ENCODE measurements at regions not wholly inside any gene's neighbourhood (a gene's known extent, or its start where the extent isn't known, plus 50 kb on each side); places are given as distances from the start of the nearest gene placed in this dataset.

- no CpG with 5 or more reads among the region's 5 CpGs for WGBS (ENCODE audit: insufficient coverage, low lambda C conversion rate)
Observed at GRCh38 chr21:36627242-36627641, 71.7 kb upstream of the SIM2 start.

DNA sequence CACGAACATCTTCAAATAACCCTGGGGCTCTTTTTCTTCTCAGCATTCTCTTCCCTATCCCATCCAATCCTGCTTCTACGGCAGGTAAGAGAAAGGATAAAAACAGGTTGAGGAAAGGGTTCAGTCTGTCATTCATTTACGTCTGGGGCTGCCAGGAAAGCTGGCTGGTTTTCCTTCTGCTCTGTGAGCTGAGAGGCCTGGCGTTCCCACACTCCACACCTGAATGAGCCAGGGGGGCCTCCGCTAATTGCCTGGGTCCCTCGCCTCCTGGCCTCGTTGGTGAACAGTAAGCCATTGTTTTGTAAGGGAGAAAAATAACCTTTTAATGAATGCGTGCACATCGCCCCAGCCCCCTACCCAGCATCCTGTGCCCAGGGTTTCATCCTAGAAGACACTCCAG is 70.8 kb upstream of the SIM2 start:
- no peak overlapping the region for H3K4me3 ChIP-seq (ENCODE audit: low read length)
- peaks cover 29% of the 10 kb centered on the region for H3K27me3 ChIP-seq (ENCODE audit: control insufficient read depth, insufficient read depth, low read length)
- H3K9me3 ChIP-seq (ENCODE audit: control insufficient read depth, low read depth, low read length) = no peaks in the 10 kb centered on the region
- H3K4me1 ChIP-seq (ENCODE audit: control insufficient read depth, insufficient read depth, low read length) = no peaks in the 10 kb centered on the region
- no peaks in the 10 kb centered on the region for H3K36me3 ChIP-seq (ENCODE audit: control insufficient read depth, insufficient read depth, low read length)
- H3K27ac ChIP-seq (ENCODE audit: low read length) = no peak overlapping the region
- 100% methylated on average over 1 of the region's 9 CpGs for WGBS (ENCODE audit: insufficient coverage, low lambda C conversion rate)
- no peak for DNase-seq

More at GRCh38 chr21:36627242-36627641, 71.7 kb upstream of the SIM2 start:
- Histone ChIP-seq H3K27me3 (ENCODE audit: control insufficient read depth, insufficient read depth, low read length) (peaks cover 22% of the 10 kb centered on the region), H3K4me1 (ENCODE audit: control insufficient read depth, insufficient read depth, low read length) (no peaks in the 10 kb centered on the region), H3K27ac (ENCODE audit: low read length) (no peak overlapping the region), H3K9me3 (ENCODE audit: control insufficient read depth, low read depth, low read length) (no peaks in the 10 kb centered on the region), H3K4me3 (ENCODE audit: low read length) (no peak overlapping the region), H3K36me3 (ENCODE audit: control insufficient read depth, insufficient read depth, low read length) (no peaks in the 10 kb centered on the region)
- DNase-seq = no peak

DNA sequence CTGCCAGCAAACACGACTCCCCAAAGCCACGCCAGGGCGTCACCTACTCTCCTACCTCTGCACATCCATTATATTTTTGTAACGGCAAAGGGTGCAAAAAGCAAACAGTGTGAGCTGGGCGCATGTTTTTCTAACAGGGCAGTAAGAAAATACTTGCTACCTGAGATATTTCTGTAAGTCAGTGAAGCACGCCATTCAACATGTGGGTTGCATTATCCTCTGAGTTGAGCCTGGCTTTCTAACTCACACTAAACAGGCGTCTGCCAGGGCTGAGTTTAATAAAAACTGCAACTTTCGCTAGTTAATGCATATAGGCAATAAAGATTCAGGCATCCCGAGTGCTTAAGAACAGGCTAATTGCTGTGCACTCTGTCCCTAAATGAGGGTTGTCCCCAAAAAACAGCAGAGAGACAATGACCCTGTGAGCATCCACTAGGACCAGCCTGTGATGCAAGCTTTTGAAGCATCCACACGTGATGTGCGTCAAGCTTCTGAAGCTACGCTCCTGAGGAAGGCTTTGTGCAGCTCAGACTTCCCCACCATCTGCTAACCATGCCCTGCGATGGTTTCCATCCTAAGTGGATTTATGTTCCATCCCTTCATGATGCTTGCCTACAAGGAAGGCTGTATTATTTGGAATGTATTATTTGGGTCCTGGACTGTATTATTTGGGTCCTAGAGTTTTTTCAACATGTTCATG is 70.0 kb upstream of the SIM2 start:
- no peak for DNase-seq
- Histone ChIP-seq H3K27ac (ENCODE audit: low read length) (no peak overlapping the region), H3K9me3 (ENCODE audit: control insufficient read depth, low read depth, low read length) (no peaks in the 10 kb centered on the region), H3K4me3 (ENCODE audit: low read length) (no peak overlapping the region), H3K36me3 (ENCODE audit: control insufficient read depth, insufficient read depth, low read length) (no peaks in the 10 kb centered on the region), H3K27me3 (ENCODE audit: control insufficient read depth, insufficient read depth, low read length) (peaks cover 32% of the 10 kb centered on the region), H3K4me1 (ENCODE audit: control insufficient read depth, insufficient read depth, low read length) (no peaks in the 10 kb centered on the region)
- WGBS (ENCODE audit: insufficient coverage, low lambda C conversion rate) = 100% methylated on average over 1 of the region's 13 CpGs

DNA sequence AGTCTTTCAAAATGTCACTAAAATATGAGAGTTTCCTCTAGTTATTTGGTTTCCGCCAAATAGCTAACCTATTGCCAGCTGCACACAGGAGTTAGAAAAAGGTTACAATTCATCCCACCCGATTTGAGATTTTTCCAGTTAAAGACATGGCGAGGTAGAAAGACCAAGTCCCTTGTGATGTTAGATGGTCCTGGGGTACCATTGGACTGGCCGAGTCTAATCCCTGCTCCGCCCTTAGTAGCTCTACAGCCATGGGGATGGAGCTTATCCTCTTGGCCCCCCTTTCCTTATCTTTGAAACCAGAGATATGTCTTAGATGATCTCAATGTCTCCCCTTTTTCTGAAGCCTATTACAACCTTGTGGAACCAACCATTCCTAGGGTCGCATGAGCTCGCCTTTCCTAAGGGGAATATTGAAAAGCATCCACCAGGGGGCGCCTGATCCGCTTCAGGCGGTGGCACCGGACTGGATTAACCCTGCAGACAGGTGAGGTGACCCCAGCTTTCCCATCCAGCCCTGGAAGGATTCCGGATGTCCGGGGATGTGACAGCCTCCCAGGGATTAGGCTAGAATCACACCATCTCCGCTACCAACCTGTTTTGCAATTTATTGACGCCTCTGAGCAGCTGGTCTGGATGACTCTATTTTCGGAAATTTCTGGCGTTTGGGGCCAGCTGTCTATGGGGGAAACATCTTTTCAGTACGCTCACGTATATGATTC is 68.3 kb upstream of the SIM2 start:
- no peak overlapping the region for H3K4me3 ChIP-seq (ENCODE audit: low read length)
- DNase-seq = peak; percentile 13 to 20
- no CpG with 5 or more reads among the region's 19 CpGs for WGBS (ENCODE audit: insufficient coverage, low lambda C conversion rate)

DNA sequence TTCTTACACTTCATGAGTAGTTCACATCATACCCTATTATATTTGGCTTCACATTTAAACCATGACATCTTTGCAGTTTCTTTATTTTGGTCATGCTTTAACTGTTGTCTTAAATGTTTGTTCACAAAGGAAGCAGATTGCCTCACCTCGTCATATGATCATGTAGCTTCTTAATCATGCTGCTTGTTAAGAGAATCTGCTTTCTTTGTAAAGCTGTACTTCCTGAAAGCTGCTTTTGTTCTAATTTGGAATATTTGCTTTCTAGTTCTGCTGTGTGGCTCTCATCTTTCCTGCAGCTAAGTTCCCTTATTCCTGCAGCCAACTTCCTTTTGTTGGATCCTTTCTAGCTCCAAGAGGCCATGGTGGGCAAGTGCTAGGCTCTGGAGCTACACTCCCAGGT is 62.9 kb upstream of the SIM2 start:
- no peak overlapping the region for H3K4me3 ChIP-seq (ENCODE audit: low read length)
- H3K27me3 ChIP-seq (ENCODE audit: control insufficient read depth, insufficient read depth, low read length) = peaks cover 28% of the 10 kb centered on the region
- H3K27ac ChIP-seq (ENCODE audit: low read length) = no peak overlapping the region
- H3K9me3 ChIP-seq (ENCODE audit: control insufficient read depth, low read depth, low read length) = no peaks in the 10 kb centered on the region
- no peaks in the 10 kb centered on the region for H3K36me3 ChIP-seq (ENCODE audit: control insufficient read depth, insufficient read depth, low read length)
- WGBS (ENCODE audit: insufficient coverage, low lambda C conversion rate) = no CpG with 5 or more reads among the region's 1 CpG
- peaks cover 7% of the 10 kb centered on the region for H3K4me1 ChIP-seq (ENCODE audit: control insufficient read depth, insufficient read depth, low read length)
- DNase-seq = no peak

More for the DNA sequence above, 68.3 kb upstream of the SIM2 start:
- Histone ChIP-seq H3K36me3 (ENCODE audit: control insufficient read depth, insufficient read depth, low read length) (no peaks in the 10 kb centered on the region), H3K9me3 (ENCODE audit: control insufficient read depth, low read depth, low read length) (no peaks in the 10 kb centered on the region), H3K27me3 (ENCODE audit: control insufficient read depth, insufficient read depth, low read length) (peaks cover 32% of the 10 kb centered on the region), H3K4me1 (ENCODE audit: control insufficient read depth, insufficient read depth, low read length) (no peaks in the 10 kb centered on the region), H3K27ac (ENCODE audit: low read length) (no peak overlapping the region)

DNA sequence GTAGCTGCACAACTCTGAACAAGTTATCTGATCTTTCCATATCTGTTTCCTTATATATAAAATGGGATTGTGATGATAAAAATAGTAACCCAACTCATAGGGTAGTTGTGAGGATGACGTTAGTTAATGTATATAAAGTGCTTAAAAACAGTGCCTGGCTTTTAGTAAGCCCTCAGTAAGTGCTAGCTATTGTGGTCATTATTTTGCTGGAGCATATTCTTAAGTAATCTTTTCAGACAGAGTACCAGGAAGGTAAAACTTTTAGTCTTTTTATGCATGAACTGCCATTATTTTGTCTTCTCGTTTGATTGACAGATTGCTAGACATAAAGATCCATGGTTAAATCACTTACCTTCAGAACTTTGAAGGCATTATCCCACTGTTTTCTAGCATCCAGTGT is 62.5 kb upstream of the SIM2 start:
- H3K36me3 ChIP-seq (ENCODE audit: control insufficient read depth, insufficient read depth, low read length) = no peaks in the 10 kb centered on the region
- WGBS (ENCODE audit: insufficient coverage, low lambda C conversion rate) = no CpG with 5 or more reads among the region's 2 CpGs
- H3K4me1 ChIP-seq (ENCODE audit: control insufficient read depth, insufficient read depth, low read length) = peaks cover 7% of the 10 kb centered on the region
- H3K27me3 ChIP-seq (ENCODE audit: control insufficient read depth, insufficient read depth, low read length) = peaks cover 29% of the 10 kb centered on the region
- no peak for DNase-seq
- no peak overlapping the region for H3K4me3 ChIP-seq (ENCODE audit: low read length)
- H3K27ac ChIP-seq (ENCODE audit: low read length) = no peak overlapping the region
- no peaks in the 10 kb centered on the region for H3K9me3 ChIP-seq (ENCODE audit: control insufficient read depth, low read depth, low read length)

DNA sequence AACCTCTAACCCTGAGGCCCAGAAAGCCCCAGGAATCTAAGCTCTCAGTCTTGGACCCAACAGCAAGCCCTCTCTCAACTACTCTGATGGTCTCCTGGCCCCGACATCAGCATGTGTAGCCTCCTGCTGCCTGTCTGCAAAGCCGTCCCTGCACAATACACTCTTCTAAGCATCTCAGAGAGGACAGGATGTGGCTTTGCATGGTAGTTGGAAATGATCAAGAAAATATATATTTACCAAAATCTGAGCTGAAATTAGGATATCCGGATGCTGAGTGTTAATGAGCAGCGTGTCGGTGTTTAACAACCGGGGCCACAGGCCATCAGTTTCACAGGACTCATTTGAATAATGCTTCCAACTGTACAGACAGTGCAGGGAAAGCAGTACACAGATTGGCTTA is 59.1 kb upstream of the SIM2 start:
- no CpG with 5 or more reads among the region's 6 CpGs for WGBS (ENCODE audit: insufficient coverage, low lambda C conversion rate)
- H3K9me3 ChIP-seq (ENCODE audit: control insufficient read depth, low read depth, low read length) = no peaks in the 10 kb centered on the region
- no peaks in the 10 kb centered on the region for H3K36me3 ChIP-seq (ENCODE audit: control insufficient read depth, insufficient read depth, low read length)
- H3K27me3 ChIP-seq (ENCODE audit: control insufficient read depth, insufficient read depth, low read length) = peaks cover 22% of the 10 kb centered on the region
- no peak for DNase-seq
- H3K27ac ChIP-seq (ENCODE audit: low read length) = no peak overlapping the region
- no peak overlapping the region for H3K4me3 ChIP-seq (ENCODE audit: low read length)
- H3K4me1 ChIP-seq (ENCODE audit: control insufficient read depth, insufficient read depth, low read length) = peaks cover 7% of the 10 kb centered on the region

DNA sequence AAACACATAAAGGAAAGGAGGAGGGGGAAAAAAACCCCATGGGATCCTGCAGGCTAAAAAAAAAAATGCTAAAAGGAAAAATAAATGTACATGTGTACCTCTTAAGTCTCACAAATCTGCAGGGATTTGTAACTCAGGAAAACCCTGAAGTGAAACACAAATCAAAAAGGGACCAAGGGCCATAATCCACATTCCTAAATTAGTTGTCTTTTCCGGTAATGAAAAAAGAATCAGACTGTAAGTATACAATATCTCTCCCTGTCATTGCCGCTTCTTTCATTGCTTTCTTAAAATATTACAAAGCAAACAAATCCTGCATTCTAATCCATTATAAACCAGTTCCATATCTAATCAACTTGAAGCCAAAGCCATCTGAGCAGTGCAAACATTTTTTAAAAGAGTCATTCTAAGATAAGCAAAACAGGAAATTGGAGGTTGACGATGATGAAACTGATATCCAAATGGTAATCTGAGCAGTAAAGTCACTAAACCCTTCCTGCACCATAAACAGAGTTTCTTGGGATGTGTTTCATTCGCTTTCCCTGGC is 58.7 kb upstream of the SIM2 start:
- no peaks in the 10 kb centered on the region for H3K36me3 ChIP-seq (ENCODE audit: control insufficient read depth, insufficient read depth, low read length)
- H3K9me3 ChIP-seq (ENCODE audit: control insufficient read depth, low read depth, low read length) = no peaks in the 10 kb centered on the region
- peaks cover 22% of the 10 kb centered on the region for H3K27me3 ChIP-seq (ENCODE audit: control insufficient read depth, insufficient read depth, low read length)
- DNase-seq = no peak
- H3K4me3 ChIP-seq (ENCODE audit: low read length) = no peak overlapping the region
- no peak overlapping the region for H3K27ac ChIP-seq (ENCODE audit: low read length)
- peaks cover 7% of the 10 kb centered on the region for H3K4me1 ChIP-seq (ENCODE audit: control insufficient read depth, insufficient read depth, low read length)
- WGBS (ENCODE audit: insufficient coverage, low lambda C conversion rate) = no CpG with 5 or more reads among the region's 4 CpGs

DNA sequence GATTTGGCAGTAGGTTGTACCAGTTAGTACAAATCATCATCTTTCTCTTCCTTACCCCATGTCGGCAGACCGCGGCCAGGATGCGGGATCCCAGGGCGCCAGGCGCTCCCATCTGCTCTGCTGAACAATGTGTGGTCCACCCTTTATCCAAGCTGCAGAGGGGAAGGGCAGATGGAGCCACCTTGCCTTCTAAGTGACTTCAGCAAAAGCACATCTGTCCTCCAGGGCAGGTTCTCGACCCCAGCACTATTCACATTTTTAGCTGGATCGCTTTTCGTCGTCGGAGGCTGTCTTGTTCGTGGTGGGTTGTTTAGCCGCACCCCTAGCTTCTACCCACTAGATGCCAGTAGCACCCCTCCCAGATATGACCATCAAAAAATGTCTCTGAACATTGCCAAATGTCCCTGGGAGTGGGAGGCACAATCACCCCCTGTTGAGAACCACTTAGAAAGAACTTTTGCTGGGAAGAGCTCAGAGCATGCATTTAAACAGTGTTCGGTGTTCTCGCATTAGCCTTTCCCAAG is 58.1 kb upstream of the SIM2 start:
- no peak for DNase-seq
- Histone ChIP-seq H3K27me3 (ENCODE audit: control insufficient read depth, insufficient read depth, low read length) (peaks cover 22% of the 10 kb centered on the region), H3K4me1 (ENCODE audit: control insufficient read depth, insufficient read depth, low read length) (peaks cover 7% of the 10 kb centered on the region), H3K36me3 (ENCODE audit: control insufficient read depth, insufficient read depth, low read length) (no peaks in the 10 kb centered on the region), H3K4me3 (ENCODE audit: low read length) (no peak overlapping the region), H3K9me3 (ENCODE audit: control insufficient read depth, low read depth, low read length) (no peaks in the 10 kb centered on the region), H3K27ac (ENCODE audit: low read length) (no peak overlapping the region)
- WGBS (ENCODE audit: insufficient coverage, low lambda C conversion rate) = no CpG with 5 or more reads among the region's 15 CpGs

DNA sequence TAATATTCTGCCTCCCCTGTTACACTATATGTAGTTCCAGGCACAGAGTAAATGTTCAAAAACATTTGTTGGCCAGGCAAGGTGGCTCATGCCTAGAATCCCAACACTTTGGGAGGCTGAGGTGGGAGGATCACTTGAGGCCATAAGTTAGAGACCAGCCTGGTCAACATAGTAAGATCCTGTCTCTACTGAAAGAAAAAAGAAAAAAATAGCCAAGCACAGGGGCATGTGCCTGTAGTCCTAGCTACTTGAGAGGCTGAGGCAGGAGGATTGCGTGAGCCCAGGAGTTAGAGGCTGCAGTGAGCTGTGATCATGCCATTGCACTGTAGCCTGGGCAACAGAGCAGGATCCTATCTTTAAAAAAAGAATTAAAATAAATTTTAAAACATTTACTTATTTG is 57.6 kb upstream of the SIM2 start:
- H3K27ac ChIP-seq (ENCODE audit: low read length) = no peak overlapping the region
- WGBS (ENCODE audit: insufficient coverage, low lambda C conversion rate) = no CpG with 5 or more reads among the region's 1 CpG

More for the DNA sequence above, 57.6 kb upstream of the SIM2 start:
- Histone ChIP-seq H3K27me3 (ENCODE audit: control insufficient read depth, insufficient read depth, low read length) (peaks cover 20% of the 10 kb centered on the region), H3K9me3 (ENCODE audit: control insufficient read depth, low read depth, low read length) (no peaks in the 10 kb centered on the region), H3K4me3 (ENCODE audit: low read length) (no peak overlapping the region), H3K36me3 (ENCODE audit: control insufficient read depth, insufficient read depth, low read length) (no peaks in the 10 kb centered on the region), H3K4me1 (ENCODE audit: control insufficient read depth, insufficient read depth, low read length) (peaks cover 7% of the 10 kb centered on the region)
- DNase-seq = no peak
